Fibroblast of peridontal ligament (primary cell): ENCODE measurements at regions not wholly inside any gene's neighbourhood (a gene's known extent, or its start where the extent isn't known, plus 50 kb on each side); places are given as distances from the start of the nearest gene placed in this dataset.

ENCODE experiments used
- DNase-seq: peaks from one replicate; pipeline ENCODE4 v3.0.0-alpha.2; 2010; ENCODE audit errors: extremely low read depth

GRCh38 chr5:145204743-145205142 lies 630.4 kb downstream of the PRELID2 start:
- no peak for DNase-seq

DNA sequence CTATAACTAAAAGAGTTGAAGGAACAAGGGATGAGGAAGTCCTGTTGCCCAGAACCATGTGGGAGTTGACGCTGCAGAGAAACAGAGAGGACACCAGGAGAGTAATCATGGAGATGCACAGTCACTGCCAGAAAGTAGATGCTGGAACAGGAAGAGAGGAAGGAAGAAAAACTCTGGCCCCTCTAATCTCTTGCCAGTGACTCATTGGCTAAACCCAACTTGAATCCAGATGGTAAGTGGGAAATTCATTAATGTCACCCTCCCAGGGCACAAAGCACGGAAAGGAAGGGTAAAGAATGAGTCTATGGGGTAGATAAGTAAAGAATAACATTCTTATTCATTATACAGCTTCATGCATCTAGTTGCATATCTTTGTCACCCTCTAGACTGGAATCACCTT lies 631.9 kb downstream of the PRELID2 start:
- no peak for DNase-seq

- peak; percentile 23 for DNase-seq
Measured at GRCh38 chr5:145198525-145199260, 636.4 kb downstream of the PRELID2 start.

GRCh38 chr5:145189746-145190145 lies 645.4 kb downstream of the PRELID2 start:
- peak; percentile 8 for DNase-seq

GRCh38 chr5:145180371-145180770 lies 654.8 kb downstream of the PRELID2 start:
- DNase-seq: no peak

GRCh38 chr5:145178641-145179523 lies 656.3 kb downstream of the PRELID2 start:
- no peak for DNase-seq

DNA sequence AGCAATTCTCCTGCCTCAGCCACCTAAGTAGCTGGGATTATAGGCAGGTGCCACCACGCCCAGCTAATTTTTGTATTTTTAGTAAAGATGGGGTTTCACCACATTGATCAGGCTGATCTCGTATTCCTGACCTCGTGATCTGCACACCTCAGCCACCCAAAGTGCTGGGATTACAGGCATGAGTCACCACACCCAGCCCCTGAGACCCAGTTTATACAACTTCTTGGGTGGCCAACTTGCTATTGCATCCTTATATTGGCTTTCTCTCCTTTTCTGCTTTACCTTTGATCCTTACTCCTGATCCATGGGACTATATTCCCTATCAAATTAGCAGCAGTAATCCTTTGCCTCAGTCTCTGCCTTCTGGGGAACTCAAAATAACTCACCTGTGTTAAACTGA lies 659.1 kb downstream of the PRELID2 start:
- no peak for DNase-seq

- no peak for DNase-seq
Measured at GRCh38 chr5:145166110-145166509, 669.0 kb downstream of the PRELID2 start.

DNA sequence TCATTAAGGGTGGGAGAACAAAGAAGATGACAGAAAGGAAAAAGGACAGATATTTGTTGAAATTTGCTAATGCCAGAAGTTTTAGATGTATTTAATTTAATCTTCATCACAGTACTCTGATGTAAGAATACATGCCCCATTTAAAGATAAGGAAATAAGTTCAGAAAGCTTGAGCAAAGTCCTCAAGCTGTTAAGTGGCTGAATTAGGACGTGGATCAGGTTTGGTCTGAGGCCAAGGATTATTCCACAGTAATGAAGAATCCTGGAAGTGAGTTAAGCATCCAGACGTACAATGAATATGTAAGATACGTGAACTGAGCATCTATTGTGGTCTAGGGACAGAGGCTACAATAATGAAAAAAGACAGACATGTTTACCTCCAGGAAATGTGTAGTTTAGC lies 671.3 kb downstream of the PRELID2 start:
- no peak for DNase-seq

GRCh38 chr5:145162626-145163025 lies 672.5 kb downstream of the PRELID2 start:
- no peak for DNase-seq

GRCh38 chr5:145161391-145161790 lies 673.8 kb downstream of the PRELID2 start:
- DNase-seq: no peak

- no peak for DNase-seq
Measured at GRCh38 chr5:145160679-145161078, 674.5 kb downstream of the PRELID2 start.

GRCh38 chr5:145158730-145159129 lies 676.4 kb downstream of the PRELID2 start:
- no peak for DNase-seq

DNA sequence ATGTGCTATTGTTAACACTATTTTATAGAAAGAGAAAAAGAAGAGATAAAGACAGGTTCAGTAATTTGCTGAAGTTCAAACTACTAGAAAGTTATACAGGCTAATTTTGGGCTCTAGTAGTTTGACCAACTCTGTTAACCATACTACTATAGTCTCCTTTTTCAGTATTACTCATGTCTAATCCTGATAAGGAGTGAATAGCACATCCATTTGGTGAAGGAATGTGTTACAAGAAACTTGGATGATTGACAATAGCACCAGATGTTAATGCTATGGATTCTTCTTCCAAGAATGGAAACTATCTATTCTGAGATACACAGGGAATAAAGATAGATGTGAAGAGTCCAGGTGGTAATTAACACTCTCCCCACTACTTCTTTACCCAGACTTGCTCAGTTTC lies 677.3 kb downstream of the PRELID2 start:
- peak; percentile 35 for DNase-seq

DNA sequence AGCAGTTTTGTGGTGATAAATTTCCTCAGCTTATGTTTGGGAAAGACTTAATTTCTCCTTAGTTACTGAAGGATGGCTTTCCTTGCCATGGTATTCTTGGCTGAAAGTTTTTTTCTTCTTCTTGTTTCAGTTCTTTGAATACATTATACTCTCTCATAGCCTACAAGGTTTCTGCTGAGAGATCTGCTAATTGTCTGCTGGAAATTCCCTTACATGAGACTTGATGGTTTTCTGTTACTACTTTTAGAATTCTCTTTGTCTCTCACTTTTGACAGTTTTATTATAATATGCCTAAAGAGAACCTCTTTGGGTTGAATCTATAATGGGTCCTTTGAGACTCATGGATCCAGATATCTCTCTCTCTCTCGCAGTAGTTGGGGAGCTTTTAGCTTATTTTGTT lies 693.6 kb downstream of the PRELID2 start:
- DNase-seq: no peak

- DNase-seq: peak; percentile 10
Measured at GRCh38 chr5:145130996-145131395, 704.1 kb downstream of the PRELID2 start.

GRCh38 chr5:145129797-145130196 lies 705.3 kb downstream of the PRELID2 start:
- no peak for DNase-seq

GRCh38 chr5:145124806-145125205 lies 710.3 kb downstream of the PRELID2 start:
- DNase-seq: no peak

- no peak for DNase-seq
Measured at GRCh38 chr5:145118611-145119010, 716.5 kb downstream of the PRELID2 start.

GRCh38 chr5:145118127-145118526 lies 717.0 kb downstream of the PRELID2 start:
- DNase-seq: no peak

DNA sequence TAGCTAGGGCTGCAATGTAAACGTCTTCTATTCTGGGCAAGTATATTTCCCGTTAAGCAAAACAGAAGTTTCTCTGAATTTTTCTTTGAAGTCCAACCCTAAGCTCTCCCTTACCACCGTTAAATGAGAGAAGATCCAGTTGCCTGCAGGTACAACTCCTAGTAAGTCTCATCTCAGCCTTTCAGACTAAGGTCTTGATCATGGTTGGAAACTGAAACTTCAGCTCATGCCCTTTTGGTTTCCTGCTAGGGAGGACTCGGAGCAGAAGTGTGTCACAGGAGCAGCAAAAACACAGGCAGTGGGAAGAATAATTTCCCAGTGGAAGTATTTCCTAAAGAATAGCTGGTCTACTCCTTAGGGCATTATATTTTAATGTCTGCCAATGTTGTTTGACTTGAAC lies 717.9 kb downstream of the PRELID2 start:
- no peak for DNase-seq

GRCh38 chr5:145111420-145111819 lies 723.7 kb downstream of the PRELID2 start:
- DNase-seq: no peak

- peak; percentile 34 for DNase-seq
Measured at GRCh38 chr5:145110834-145111233, 724.3 kb downstream of the PRELID2 start.
